B cell (primary cell): ENCODE measurements at regions not wholly inside any gene's neighbourhood (a gene's known extent, or its start where the extent isn't known, plus 50 kb on each side); places are given as distances from the start of the nearest gene placed in this dataset.

Source experiments
- ATAC-seq: fragments of 200-7000 bp; cut with Tn5 transposase; one replicate; pipeline ENCODE4 v1.10.0; 2021; ENCODE audit warnings: low read depth, mild to moderate bottlenecking, moderate number of reproducible peaks, moderate library complexity
- CTCF ChIA-PET: fragments of 350-600 bp; sonication (Branson Sonifier 250); formaldehyde crosslinking; loops from one replicate; lab custom pipeline; 2021; ENCODE audit warnings: antibody characterized with exemption, inconsistent platforms; lab: Charles Lee
- POLR2A ChIA-PET: fragments of 350-600 bp; sonication (Branson Sonifier 250); formaldehyde crosslinking; loops from one replicate; lab custom pipeline; 2021; ENCODE audit warnings: antibody characterized with exemption; lab: Charles Lee
- DNase-seq: peaks from one replicate; pipeline ENCODE4 v3.0.0; 2013
- H2AFZ ChIP-seq: 2 replicates; pipeline ENCODE4 v1.6.1; 2012; ENCODE audit warnings: mild to moderate bottlenecking, low read depth, low read length; ENCODE audit not compliant: insufficient read depth, poor library complexity, severe bottlenecking
- H3K27ac ChIP-seq, 2 donors: 1 replicate in 1 of 2; 2 replicates in 1 of 2; pipeline ENCODE4 v1.5.1; 2012 to 2013; ENCODE audit warnings: low read length in 2 of 2, mild to moderate bottlenecking in 2 of 2, moderate library complexity in 1 of 2
- H3K27me3 ChIP-seq, 4 experiments: fragments of 200-600 bp in 1 of 4; sonication (generic) in 1 of 4; replicated peaks in 1 of 4; 1 replicate in 2 of 4; 2 replicates in 2 of 4; pipeline versions ENCODE4 v1.6.1 to v1.7.0; 2013 to 2016; ENCODE audit warnings: low read length in 3 of 4, mild to moderate bottlenecking in 2 of 4, mixed read lengths in 1 of 4, moderate library complexity in 1 of 4; ENCODE audit not compliant: insufficient read depth in 4 of 4, control insufficient read depth in 3 of 4; ENCODE audit errors: control extremely low read depth in 1 of 4
- H3K36me3 ChIP-seq, 2 experiments: replicated peaks in 1 of 2; 1 replicate in 1 of 2; 2 replicates in 1 of 2; pipeline versions ENCODE4 v1.6.1 to v1.7.1; 2013; ENCODE audit warnings: low read length in 1 of 2; ENCODE audit not compliant: insufficient read depth in 2 of 2, control insufficient read depth in 1 of 2; ENCODE audit errors: control extremely low read depth in 1 of 2, extremely low read depth in 1 of 2
- H3K4me1 ChIP-seq, 2 donors: fragments of 200-600 bp in 1 of 2; sonication (generic) in 1 of 2; 1 replicate in 1 of 2; 2 replicates in 1 of 2; pipeline versions ENCODE4 v1.5.1 to v1.6.1; 2013 to 2017; ENCODE audit warnings: low read length in 2 of 2; ENCODE audit not compliant: control insufficient read depth in 2 of 2, insufficient read depth in 2 of 2
- H3K4me2 ChIP-seq: replicated peaks from 2 replicates; pipeline ENCODE3; 2012; ENCODE audit warnings: mild to moderate bottlenecking, low read depth, low read length; ENCODE audit not compliant: poor library complexity, severe bottlenecking
- H3K4me3 ChIP-seq, 5 experiments: fragments of 200-600 bp in 1 of 5; sonication (generic) in 1 of 5; 1 replicate in 3 of 5; 2 replicates in 2 of 5; pipeline versions ENCODE4 v1.5.1 to v1.7.0; 2011 to 2016; ENCODE audit warnings: low read length in 4 of 5, mild to moderate bottlenecking in 4 of 5, low read depth in 2 of 5, control low read depth in 1 of 5, moderate library complexity in 1 of 5; ENCODE audit not compliant: insufficient read depth in 1 of 5; ENCODE audit errors: control extremely low read depth in 1 of 5, extremely low read depth in 1 of 5
- H3K79me2 ChIP-seq: fragments of 200-600 bp; sonication (generic); one replicate; pipeline ENCODE4 v1.6.0; 2016; ENCODE audit warnings: low read length; ENCODE audit not compliant: control insufficient read depth, insufficient read depth
- H3K9ac ChIP-seq: fragments of 200-600 bp; sonication (generic); 2 replicates; pipeline ENCODE4 v1.6.1; 2017; ENCODE audit warnings: mild to moderate bottlenecking, low read length, moderate library complexity
- H3K9me3 ChIP-seq, 3 donors: one replicate each; pipeline versions ENCODE4 v1.6.1 to v1.7.1; 2013; ENCODE audit warnings: low read length in 2 of 3; ENCODE audit not compliant: control insufficient read depth in 2 of 3, insufficient read depth in 1 of 3; ENCODE audit errors: control extremely low read depth in 1 of 3
- H4K20me1 ChIP-seq: 2 replicates; pipeline ENCODE4 v1.6.0; 2012; ENCODE audit warnings: mild to moderate bottlenecking, low read length; ENCODE audit not compliant: insufficient read depth, control insufficient read depth, poor library complexity, severe bottlenecking
- H3K27ac Mint-ChIP-seq: one replicate; pipeline ENCODE4 v1.8.0; 2021; ENCODE audit warnings: mixed read lengths
- H3K27me3 Mint-ChIP-seq: one replicate; pipeline ENCODE4 v1.8.0; 2021; ENCODE audit warnings: mixed read lengths
- H3K4me1 Mint-ChIP-seq: one replicate; pipeline ENCODE4 v1.8.0; 2021; ENCODE audit warnings: mixed read lengths
- H3K4me3 Mint-ChIP-seq: one replicate; pipeline ENCODE4 v1.8.0; 2021; ENCODE audit warnings: mixed read lengths
- H3K9me3 Mint-ChIP-seq: one replicate; pipeline ENCODE4 v1.8.0; 2022; ENCODE audit warnings: mixed read lengths; ENCODE audit not compliant: insufficient read depth
- EZH2 ChIP-seq: IDR thresholded peaks from 2 replicates; pipeline ENCODE4 v1.6.1; 2012; ENCODE audit warnings: borderline replicate concordance, low read depth, mild to moderate bottlenecking, moderate library complexity, low read length; ENCODE audit not compliant: insufficient read depth, poor library complexity, severe bottlenecking
- WGBS: methylation state at CpG from one replicate; pipeline ENCODE4 v1.1.5; 2013; ENCODE audit warnings: missing lambda C conversion rate; ENCODE audit not compliant: insufficient coverage; 5-methylcytosine and 5-hydroxymethylcytosine counted together
- intact Hi-C: fragments of 100-400 bp; cut with micrococcal nuclease; formaldehyde crosslinking; loops from one replicate; pipeline ENCODE4 v1.10.0; 2022
- TF ChIP-seq, protein P1 (sequence below): fragments of 200-600 bp; IDR thresholded peaks from one replicate; pipeline ENCODE4 v1.8.0; 2022; ENCODE audit warnings: antibody characterized with exemption, mild to moderate bottlenecking

DNA sequence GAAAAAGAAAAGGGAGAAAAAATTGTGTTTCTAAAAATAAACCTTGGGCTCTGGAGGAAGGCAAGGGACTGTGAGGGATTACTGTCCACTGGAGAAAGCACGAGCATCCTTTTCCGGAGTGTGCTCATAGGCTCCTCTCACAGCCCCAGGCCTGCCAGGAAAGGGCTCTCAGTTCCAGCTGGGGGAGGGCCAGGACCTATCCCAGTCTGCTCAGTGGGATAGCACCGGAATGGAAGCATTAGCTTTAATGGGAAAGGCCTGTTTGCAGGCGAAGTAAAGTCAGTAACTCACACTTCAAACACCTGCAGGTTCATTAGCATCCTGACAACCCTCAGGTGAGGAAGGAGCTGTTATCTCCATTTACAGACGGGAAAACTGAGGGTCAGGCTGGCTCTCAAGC, 113.9 kb upstream of the USP24 start:
- Histone ChIP-seq H3K9me3 (no peaks in the 10 kb centered on the region), H3K9ac (no peak overlapping the region), H3K27me3 (peaks cover 0 to 2% (median 0%) of the 10 kb centered on the region in 4 experiments), H3K4me1 (no peaks in the 10 kb centered on the region), H4K20me1 (no peaks in the 10 kb centered on the region), H3K4me3 (no peak overlapping the region), H3K4me2 (no peak overlapping the region), H2AFZ (no peak overlapping the region), H3K79me2 (no peaks in the 10 kb centered on the region), H3K36me3 (no peaks in the 10 kb centered on the region), H3K27ac (no peak overlapping the region)
- Mint-ChIP-seq H3K4me3 (no peak overlapping the region), H3K27ac (no peak overlapping the region), H3K27me3 (peaks cover 13% of the 10 kb centered on the region), H3K9me3 (no peaks in the 10 kb centered on the region), H3K4me1 (no peaks in the 10 kb centered on the region)
- CTCF ChIA-PET: interaction anchor here (1.5 kb wide), 1 partner anchor 9 kb away, joined by 4 read pairs; no protein-coding TSS in a partner anchor
- ATAC-seq (no peak), DNase-seq (no peak)
- intact Hi-C loops: no loop called here
- TF ChIP-seq, protein P1, sequence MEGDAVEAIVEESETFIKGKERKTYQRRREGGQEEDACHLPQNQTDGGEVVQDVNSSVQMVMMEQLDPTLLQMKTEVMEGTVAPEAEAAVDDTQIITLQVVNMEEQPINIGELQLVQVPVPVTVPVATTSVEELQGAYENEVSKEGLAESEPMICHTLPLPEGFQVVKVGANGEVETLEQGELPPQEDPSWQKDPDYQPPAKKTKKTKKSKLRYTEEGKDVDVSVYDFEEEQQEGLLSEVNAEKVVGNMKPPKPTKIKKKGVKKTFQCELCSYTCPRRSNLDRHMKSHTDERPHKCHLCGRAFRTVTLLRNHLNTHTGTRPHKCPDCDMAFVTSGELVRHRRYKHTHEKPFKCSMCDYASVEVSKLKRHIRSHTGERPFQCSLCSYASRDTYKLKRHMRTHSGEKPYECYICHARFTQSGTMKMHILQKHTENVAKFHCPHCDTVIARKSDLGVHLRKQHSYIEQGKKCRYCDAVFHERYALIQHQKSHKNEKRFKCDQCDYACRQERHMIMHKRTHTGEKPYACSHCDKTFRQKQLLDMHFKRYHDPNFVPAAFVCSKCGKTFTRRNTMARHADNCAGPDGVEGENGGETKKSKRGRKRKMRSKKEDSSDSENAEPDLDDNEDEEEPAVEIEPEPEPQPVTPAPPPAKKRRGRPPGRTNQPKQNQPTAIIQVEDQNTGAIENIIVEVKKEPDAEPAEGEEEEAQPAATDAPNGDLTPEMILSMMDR: no peak
- no peak for TF ChIP-seq EZH2
- 96% methylated on average over 5 of the region's 5 CpGs for WGBS
- POLR2A ChIA-PET: no interaction called here

DNA sequence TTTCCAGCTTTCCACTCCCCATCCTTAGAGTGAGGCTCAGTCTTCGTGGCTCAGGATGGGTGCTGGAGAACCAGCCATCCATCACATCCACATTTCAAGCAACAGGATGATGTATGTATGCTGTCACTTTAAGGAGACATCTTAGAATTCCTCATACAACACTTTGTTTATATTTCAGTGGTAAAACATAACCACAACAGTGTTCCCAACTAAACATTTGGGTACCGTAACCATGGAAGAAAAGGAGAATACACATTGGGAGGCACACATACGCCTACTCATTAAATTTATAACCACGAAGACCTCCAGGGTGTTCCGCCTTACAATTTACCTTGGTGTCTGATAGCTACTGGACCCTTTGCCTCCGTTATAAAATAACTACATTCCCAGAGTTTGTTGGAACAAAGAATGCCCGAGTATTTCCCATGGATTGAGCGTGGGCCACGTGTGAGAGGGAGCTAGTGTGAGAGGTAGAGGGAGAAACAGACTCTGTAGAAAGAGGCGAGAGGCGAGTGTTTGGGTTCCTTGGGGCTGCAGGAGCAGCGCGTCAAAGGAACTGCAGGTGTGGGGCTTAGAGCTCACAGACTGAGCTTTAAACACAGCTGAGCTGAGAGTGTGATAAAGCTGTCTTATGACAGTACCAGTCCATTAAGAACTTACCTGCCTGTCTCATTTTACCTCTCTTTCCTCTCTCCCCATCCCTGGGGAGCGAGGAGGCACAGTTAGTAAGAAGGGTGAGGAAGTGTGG, 111.5 kb upstream of the USP24 start:
- Histone ChIP-seq H3K79me2 (no peaks in the 10 kb centered on the region), H3K36me3 (no peaks in the 10 kb centered on the region), H3K9me3 (no peaks in the 10 kb centered on the region), H3K4me1 (no peaks in the 10 kb centered on the region), H3K9ac (no peak overlapping the region), H3K4me2 (no peak overlapping the region), H3K27me3 (peaks cover 0 to 6% (median 0%) of the 10 kb centered on the region in 4 experiments), H4K20me1 (no peaks in the 10 kb centered on the region), H3K27ac (no peak overlapping the region), H3K4me3 (no peak overlapping the region), H2AFZ (no peak overlapping the region)
- no peaks in the 10 kb centered on the region for H3K9me3 Mint-ChIP-seq
- CTCF ChIA-PET: interaction anchor here (2.5 kb wide), 1 partner anchor 11 kb away, joined by 9 read pairs; no protein-coding TSS in a partner anchor
- no peak overlapping the region for H3K4me3 Mint-ChIP-seq
- POLR2A ChIA-PET: no interaction called here
- no peak for TF ChIP-seq EZH2
- TF ChIP-seq, protein P1: no peak
- no peaks in the 10 kb centered on the region for H3K4me1 Mint-ChIP-seq
- H3K27ac Mint-ChIP-seq: no peak overlapping the region
- intact Hi-C loops: no loop called here
- peaks cover 4% of the 10 kb centered on the region for H3K27me3 Mint-ChIP-seq
- 92% methylated on average over 8 of the region's 14 CpGs for WGBS
- DNase-seq (no peak), ATAC-seq (no peak)
